HAP-1 (cell line): ENCODE measurements at regions not wholly inside any gene's neighbourhood (a gene's known extent, or its start where the extent isn't known, plus 50 kb on each side); places are given as distances from the start of the nearest gene placed in this dataset.
"Not testable (repeated sequence)": the region's sequence is repeated elsewhere in the genome, so short reads cannot be mapped to it uniquely, and the experiment has no call there.

Experiments
- DNase-seq, 2 experiments: peaks; one replicate each; pipeline ENCODE4 v3.0.0-alpha.2; 2016 to 2020; ENCODE audit warnings: low spot score in 2 of 2
- H3K27me3 ChIP-seq: fragments of 250-450 bp; sonication (Bioruptor Pico); 2 replicates; pipeline ENCODE4 v1.5.1; 2020; ENCODE audit warnings: low read depth, mild to moderate bottlenecking, moderate library complexity
- H3K36me3 ChIP-seq: fragments of 250-450 bp; sonication (Bioruptor Pico); replicated peaks from 2 replicates; pipeline ENCODE4 v1.5.1; 2020; ENCODE audit warnings: mild to moderate bottlenecking
- H3K4me1 ChIP-seq: fragments of 250-450 bp; sonication (Bioruptor Pico); 2 replicates; pipeline ENCODE4 v1.5.1; 2020; ENCODE audit warnings: mild to moderate bottlenecking
- H3K4me3 ChIP-seq: fragments of 250-450 bp; sonication (Bioruptor Pico); 2 replicates; pipeline ENCODE4 v1.5.1; 2020; ENCODE audit warnings: mild to moderate bottlenecking, moderate library complexity
- H3K9me3 ChIP-seq: fragments of 250-450 bp; sonication (Bioruptor Pico); 2 replicates; pipeline ENCODE4 v1.5.1; 2020; ENCODE audit warnings: mild to moderate bottlenecking, moderate library complexity
- in situ Hi-C: fragments of 300-500 bp; cut with MboI; formaldehyde crosslinking; loops from 3 replicates; pipeline ENCODE4 v1.14.3; 2020; ENCODE audit warnings: low sequenced_read_pairs, inconsistent platforms, mixed read lengths

DNA sequence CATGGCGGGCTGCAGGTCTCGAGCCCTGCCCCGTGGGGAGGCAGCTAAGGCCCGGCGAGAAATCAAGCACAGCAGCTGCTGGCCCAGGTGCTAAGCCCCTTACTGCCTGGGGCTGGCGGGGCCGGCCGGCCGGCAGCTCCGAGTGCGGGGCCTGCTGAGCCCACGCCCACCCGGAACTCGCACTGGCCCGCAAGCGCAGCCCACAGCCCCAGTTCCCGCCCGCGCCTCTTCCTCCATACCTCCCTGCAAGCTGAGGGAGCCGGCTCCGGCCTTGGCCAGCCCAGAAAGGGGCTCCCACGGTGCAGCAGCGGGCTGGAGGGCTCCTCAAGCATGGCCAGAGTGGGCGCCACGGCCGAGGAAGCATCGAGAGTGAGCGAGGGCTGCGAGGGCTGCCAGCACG lies 270.5 kb upstream of the ZNF804A start:
- H3K36me3 ChIP-seq, H3K4me1 ChIP-seq, DNase-seq, H3K9me3 ChIP-seq, H3K4me3 ChIP-seq, H3K27me3 ChIP-seq, in situ Hi-C loops: not testable (repeated sequence)

DNA sequence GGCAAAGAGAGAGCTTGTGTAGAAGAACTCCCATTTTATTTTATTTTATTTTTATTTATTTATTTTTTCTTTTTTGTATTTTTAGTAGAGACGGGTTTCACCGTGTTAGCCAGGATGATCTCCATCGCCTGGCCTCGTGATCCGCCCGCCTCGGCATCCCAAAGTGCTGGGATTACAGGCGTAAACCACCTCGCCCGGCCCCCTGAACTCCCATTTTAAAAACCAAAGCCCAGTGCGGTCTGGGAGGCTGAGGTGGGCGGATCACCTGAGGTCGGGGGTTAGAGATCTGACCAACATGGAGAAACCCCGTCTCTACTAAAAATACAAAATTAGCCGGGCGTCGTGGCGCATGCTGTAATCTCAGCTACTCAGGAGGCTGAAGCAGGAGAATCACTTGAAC lies 267.8 kb upstream of the ZNF804A start:
- in situ Hi-C loops, H3K27me3 ChIP-seq, H3K9me3 ChIP-seq, H3K36me3 ChIP-seq, DNase-seq, H3K4me1 ChIP-seq, H3K4me3 ChIP-seq: not testable (repeated sequence)

DNA sequence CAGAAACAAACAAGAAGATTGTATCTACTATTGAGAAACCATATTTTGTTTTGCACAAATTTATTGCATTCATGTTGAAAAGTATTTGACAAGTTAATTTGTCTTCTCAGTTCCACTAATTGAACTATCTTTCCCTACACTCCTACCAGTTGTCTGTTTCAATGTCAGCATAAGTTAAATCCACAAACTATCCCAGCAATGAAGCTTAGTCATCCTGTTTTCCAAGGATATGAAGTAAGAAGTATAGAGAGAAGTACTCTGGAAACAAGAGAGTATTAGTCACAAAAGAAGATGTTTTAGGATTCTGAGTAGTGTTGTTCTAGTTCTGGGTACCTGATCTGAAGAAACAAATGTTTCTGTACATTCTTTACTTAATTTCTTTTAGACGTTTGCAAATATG lies 261.6 kb upstream of the ZNF804A start:
- peaks cover 19% of the 10 kb centered on the region for H3K4me1 ChIP-seq
- H3K27me3 ChIP-seq = no peaks in the 10 kb centered on the region
- no peaks in the 10 kb centered on the region for H3K36me3 ChIP-seq
- H3K9me3 ChIP-seq = no peaks in the 10 kb centered on the region
- DNase-seq = no peak
- no peak overlapping the region for H3K4me3 ChIP-seq
- in situ Hi-C loops = no loop called here

DNA sequence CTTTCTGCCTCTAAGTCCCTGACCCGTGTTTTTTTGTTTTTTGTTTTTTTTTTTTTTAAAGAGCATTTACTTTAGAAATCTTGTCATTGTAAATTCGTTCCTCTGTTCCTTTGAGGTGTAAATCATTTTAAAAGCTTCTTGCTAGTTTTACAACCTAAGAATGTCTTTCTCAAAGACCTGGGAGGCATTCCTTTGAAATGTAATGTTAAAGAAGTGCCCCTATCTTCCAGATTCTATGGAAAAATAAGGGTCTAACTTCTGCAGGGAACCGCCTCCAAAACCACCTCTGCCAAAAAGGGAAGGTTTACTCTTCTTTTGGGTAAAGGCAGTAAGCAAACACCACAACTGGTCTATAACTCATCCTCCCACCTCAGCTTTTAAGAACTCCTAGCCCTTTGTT lies 259.6 kb upstream of the ZNF804A start:
- peak; percentile 33 to 84 for DNase-seq
- Histone ChIP-seq H3K36me3 (no peaks in the 10 kb centered on the region), H3K4me1 (peaks cover 19% of the 10 kb centered on the region), H3K27me3 (no peaks in the 10 kb centered on the region), H3K9me3 (no peaks in the 10 kb centered on the region), H3K4me3 (no peak overlapping the region)
- in situ Hi-C loops = no loop called here

DNA sequence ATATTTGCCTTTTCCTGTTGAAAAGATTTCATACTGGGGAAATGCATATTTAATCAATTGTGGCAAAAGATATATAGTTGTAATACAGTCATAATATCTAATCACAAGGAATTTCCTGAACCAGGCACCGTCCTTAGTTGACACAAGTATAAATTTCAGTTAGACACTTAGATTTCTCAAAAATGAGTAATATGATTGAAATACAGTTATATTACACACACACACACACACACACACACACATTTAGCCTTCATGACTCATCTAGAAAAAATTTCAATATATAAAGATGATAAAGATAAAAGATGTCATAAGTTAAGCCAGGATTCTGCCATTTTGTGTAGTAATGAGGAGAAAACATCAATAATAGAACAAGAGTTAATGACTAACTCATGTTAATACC lies 258.4 kb upstream of the ZNF804A start:
- Histone ChIP-seq H3K4me3 (no peak overlapping the region), H3K4me1 (peaks cover 19% of the 10 kb centered on the region), H3K27me3 (no peaks in the 10 kb centered on the region), H3K36me3 (no peaks in the 10 kb centered on the region), H3K9me3 (no peaks in the 10 kb centered on the region)
- no peak for DNase-seq
- in situ Hi-C loops = no loop called here

DNA sequence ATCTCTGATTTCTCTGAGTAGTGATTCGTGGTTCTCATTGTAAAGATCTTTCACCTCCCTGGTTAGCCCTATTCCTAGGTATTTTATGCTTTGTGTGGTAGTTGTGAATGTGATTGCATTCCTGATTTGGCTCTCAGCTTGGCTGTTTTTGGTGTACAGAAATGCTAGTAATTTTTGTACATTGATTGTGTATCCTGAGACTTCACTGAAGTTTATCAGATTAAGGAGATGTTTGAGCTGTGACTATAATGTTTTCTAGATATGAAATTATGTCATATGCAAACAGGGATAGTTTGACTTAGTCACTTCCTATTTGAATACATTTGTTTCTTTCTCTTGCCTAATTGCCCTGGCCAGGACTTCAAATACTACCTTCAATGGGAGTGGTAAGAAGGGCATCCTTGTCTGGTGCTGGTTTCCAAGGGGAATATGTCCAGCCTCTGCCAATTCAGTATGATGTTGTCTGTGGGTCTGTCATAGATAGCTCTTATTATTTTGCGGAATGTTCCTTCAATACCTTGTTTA lies 251.9 kb upstream of the ZNF804A start:
- H3K4me3 ChIP-seq = no peak overlapping the region
- no peaks in the 10 kb centered on the region for H3K9me3 ChIP-seq
- no peaks in the 10 kb centered on the region; the same call in 1 of the 2 replicates for H3K4me1 ChIP-seq
- DNase-seq = no peak
- no peaks in the 10 kb centered on the region for H3K36me3 ChIP-seq
- no peaks in the 10 kb centered on the region for H3K27me3 ChIP-seq
- in situ Hi-C loops = no loop called here

DNA sequence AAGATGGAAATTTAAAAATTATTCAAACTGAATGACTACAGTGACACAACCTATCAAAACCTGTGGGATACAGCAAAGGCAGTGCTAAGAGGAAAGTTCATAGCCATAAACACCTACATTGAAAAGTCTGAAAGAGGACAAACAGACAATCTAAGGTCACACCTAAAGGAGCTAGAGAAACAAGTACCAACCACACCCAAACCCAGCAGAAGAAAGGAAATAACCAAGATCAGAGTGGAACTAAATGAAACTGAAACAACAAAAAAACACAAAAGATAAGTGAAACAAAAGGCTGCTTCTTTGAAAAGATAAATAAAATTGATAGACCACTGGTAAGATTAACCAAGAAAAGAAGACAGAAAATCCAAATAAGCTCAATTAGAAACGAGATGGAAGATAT lies 247.2 kb upstream of the ZNF804A start:
- in situ Hi-C loops = no loop called here
- H3K36me3 ChIP-seq = no peaks in the 10 kb centered on the region
- no peak overlapping the region for H3K4me3 ChIP-seq
- H3K4me1 ChIP-seq = no peaks in the 10 kb centered on the region; the same call in 1 of the 2 replicates
- H3K27me3 ChIP-seq = no peaks in the 10 kb centered on the region
- H3K9me3 ChIP-seq = no peaks in the 10 kb centered on the region
- no peak for DNase-seq

DNA sequence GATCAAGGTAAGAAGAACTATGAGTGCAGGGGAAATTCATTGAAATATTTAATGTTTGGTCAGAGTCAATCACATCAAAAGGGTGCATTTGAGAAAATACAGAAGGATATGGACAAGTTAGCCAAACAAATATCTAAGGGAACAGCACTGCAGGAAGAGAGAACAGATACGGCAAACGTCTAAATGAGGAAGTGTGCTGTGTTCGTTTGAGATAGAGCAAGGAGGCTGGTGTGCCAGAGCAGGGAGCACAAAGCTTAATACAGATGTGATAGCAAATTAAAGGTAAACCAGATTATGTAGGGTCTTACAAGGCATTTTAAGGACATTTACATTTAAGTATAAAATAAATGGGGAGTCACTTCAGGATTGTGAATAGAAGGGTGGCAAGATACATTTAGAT lies 241.3 kb upstream of the ZNF804A start:
- Histone ChIP-seq H3K4me1 (peaks cover 13% of the 10 kb centered on the region), H3K9me3 (no peaks in the 10 kb centered on the region), H3K27me3 (no peaks in the 10 kb centered on the region), H3K36me3 (no peaks in the 10 kb centered on the region), H3K4me3 (no peak overlapping the region)
- no peak for DNase-seq
- in situ Hi-C loops = no loop called here

DNA sequence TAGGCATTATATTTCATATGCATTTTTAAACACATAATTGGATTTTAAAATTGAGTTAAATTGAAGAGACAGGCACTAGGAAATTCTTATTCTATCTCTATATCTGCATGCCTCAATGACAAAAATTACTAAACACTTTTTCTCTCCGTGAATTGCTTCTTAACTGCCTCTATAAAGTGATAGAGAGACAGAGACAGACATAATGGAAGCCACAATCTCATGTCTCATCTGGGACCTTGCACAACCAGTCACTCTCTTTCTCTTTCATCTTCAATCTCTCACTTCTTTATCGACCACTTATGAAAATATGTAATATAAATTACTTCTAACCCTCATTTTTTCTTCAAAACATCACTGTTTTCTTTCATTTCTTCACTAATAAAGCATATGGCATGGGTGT lies 238.9 kb upstream of the ZNF804A start:
- no peaks in the 10 kb centered on the region for H3K9me3 ChIP-seq
- no peaks in the 10 kb centered on the region for H3K27me3 ChIP-seq
- no peaks in the 10 kb centered on the region for H3K36me3 ChIP-seq
- H3K4me1 ChIP-seq = peaks cover 14% of the 10 kb centered on the region
- in situ Hi-C loops = no loop called here
- no peak overlapping the region for H3K4me3 ChIP-seq
- peak in 1 of 2 experiments; percentile 75 for DNase-seq

DNA sequence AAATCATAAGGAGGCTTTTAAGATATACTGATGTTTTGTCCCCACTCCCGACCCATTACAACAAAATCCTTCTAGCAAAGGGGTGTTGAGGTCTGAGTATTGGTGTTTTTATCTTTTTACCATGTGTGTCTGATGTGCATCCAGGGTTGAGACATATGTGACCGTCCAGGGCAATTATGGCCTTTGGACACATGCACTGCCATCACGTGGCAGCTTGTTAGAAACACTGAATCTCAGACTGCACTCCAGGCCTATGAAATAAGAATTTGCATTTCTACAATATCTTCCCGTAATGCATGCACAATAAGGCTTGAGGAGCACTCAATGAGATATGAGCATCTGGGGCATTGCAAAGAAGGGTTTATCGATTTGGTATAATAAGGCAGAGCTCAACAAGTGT lies 235.1 kb upstream of the ZNF804A start:
- peaks cover 14% of the 10 kb centered on the region for H3K4me1 ChIP-seq

DNA sequence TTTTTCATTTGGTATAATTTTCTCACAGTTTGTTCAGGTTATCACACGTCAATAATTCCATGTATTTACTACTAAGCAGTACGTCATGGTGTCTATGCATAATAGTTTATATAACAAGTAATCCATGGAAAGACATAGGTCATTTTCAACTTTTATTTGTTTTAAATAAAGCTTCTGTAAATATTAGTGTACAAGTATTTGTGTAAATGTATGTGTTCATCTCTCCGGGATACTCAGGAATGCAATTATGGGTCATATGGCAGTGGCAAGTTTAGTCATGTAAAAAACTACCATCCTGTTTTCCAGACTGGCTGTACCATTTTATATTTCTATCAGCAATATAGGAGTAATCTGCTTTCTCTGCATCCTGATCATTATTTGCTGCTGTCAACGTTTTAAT lies 231.1 kb upstream of the ZNF804A start:
- Histone ChIP-seq H3K36me3 (no peaks in the 10 kb centered on the region), H3K4me1 (peaks cover 10% of the 10 kb centered on the region), H3K27me3 (no peaks in the 10 kb centered on the region), H3K9me3 (no peaks in the 10 kb centered on the region), H3K4me3 (no peak overlapping the region)
- no peak for DNase-seq
- in situ Hi-C loops = no loop called here

More for the DNA sequence above, 235.1 kb upstream of the ZNF804A start:
- in situ Hi-C loops = no loop called here
- Histone ChIP-seq H3K9me3 (no peaks in the 10 kb centered on the region), H3K36me3 (no peaks in the 10 kb centered on the region), H3K27me3 (no peaks in the 10 kb centered on the region), H3K4me3 (no peak overlapping the region)
- peak; percentile 21 to 28 for DNase-seq

DNA sequence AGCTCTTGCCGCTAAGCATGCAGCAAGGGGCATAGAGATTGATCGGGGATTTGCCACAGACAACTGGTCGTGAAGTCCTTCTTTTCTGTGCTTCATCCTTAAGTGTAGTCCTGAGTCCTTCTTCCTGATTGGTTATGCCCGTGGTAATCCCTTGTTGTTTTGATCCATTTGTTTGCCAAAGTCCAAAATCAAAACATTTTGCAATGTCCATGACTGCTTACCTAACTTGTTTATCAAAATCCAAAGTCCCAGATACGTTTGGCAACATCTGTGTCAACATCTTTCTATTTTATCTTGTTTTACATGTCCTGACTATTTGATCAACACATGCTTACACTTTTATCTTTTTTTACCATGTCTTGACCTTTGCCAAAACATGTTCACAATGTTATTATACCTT lies 229.0 kb upstream of the ZNF804A start:
- DNase-seq = no peak

DNA sequence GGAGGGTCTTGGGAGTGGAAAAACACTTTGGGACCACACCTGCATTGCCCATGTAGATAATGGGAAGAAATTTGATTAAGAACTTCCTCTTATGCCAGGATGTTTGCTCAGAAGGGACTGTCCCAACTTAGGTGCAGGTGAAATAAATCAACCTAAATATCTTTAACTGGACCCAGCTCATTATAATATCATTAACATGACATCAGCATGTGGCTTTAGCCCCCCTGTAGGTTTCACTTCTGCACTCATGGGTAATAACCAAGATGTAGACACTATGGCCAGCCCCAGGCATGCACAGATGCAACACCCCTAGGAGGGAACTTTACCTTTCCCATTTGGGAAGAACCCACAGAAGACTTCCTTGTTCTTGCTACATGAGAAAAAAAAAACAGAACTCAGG lies 227.4 kb upstream of the ZNF804A start:
- DNase-seq = no peak
- no peaks in the 10 kb centered on the region for H3K9me3 ChIP-seq
- no peaks in the 10 kb centered on the region for H3K36me3 ChIP-seq
- H3K27me3 ChIP-seq = no peaks in the 10 kb centered on the region
- in situ Hi-C loops = no loop called here
- no peak overlapping the region for H3K4me3 ChIP-seq
- H3K4me1 ChIP-seq = peaks cover 18% of the 10 kb centered on the region

More for the DNA sequence above, 229.0 kb upstream of the ZNF804A start:
- Histone ChIP-seq H3K4me1 (peaks cover 18% of the 10 kb centered on the region), H3K36me3 (no peaks in the 10 kb centered on the region), H3K9me3 (no peaks in the 10 kb centered on the region), H3K4me3 (no peak overlapping the region), H3K27me3 (no peaks in the 10 kb centered on the region)
- in situ Hi-C loops = no loop called here

DNA sequence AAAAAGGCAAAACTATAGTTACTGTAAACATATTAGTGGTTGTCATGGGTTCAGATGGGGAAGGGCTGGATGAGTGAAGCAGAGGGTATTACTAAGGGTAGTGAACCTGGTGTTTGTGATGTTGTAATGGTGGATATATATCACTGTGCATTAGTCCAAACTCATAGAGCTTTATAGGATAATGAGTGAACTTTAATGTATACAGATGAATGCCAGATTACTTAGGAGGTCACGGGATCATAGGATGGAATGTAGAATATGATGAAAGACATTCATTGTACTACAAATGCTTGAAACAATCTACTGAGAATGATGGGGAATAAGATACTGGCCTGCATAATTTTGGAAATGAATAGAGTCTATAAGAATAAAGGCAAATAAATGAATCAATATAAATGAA lies 226.7 kb upstream of the ZNF804A start:
- no peaks in the 10 kb centered on the region for H3K36me3 ChIP-seq

DNA sequence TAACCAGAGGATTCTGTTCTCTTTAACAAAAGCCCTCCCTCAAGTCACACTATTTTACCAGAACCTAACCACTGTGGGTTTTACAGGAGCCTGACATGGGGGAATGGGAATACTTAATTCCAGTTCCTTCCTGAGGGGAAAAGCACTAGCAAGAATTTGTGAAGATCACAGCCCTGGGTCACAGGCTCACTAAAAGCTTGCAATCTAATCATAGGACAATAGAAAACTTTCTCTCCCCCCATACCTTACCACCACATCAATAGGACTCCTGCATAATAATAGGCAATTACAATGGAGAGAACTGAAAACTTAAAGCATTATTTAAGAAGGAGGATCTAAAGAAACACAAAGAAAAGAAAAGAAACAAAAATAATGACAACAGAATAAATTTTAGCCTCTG lies 225.8 kb upstream of the ZNF804A start:
- peak; percentile 35 to 80 for DNase-seq
- H3K27me3 ChIP-seq = no peaks in the 10 kb centered on the region
- H3K4me1 ChIP-seq = peaks cover 18% of the 10 kb centered on the region
- in situ Hi-C loops = no loop called here
- H3K36me3 ChIP-seq = no peaks in the 10 kb centered on the region
- no peaks in the 10 kb centered on the region for H3K9me3 ChIP-seq
- no peak overlapping the region for H3K4me3 ChIP-seq

More for the DNA sequence above, 226.7 kb upstream of the ZNF804A start:
- peaks cover 18% of the 10 kb centered on the region for H3K4me1 ChIP-seq
- no peak overlapping the region for H3K4me3 ChIP-seq
- in situ Hi-C loops = no loop called here
- DNase-seq = peak in 1 of 2 experiments; percentile 66
- no peaks in the 10 kb centered on the region for H3K27me3 ChIP-seq
- no peaks in the 10 kb centered on the region for H3K9me3 ChIP-seq
